ENCODE measurements at regions not wholly inside any gene's neighbourhood (a gene's known extent, or its start where the extent isn't known, plus 50 kb on each side); places are given as distances from the start of the nearest gene placed in this dataset.

DNA sequence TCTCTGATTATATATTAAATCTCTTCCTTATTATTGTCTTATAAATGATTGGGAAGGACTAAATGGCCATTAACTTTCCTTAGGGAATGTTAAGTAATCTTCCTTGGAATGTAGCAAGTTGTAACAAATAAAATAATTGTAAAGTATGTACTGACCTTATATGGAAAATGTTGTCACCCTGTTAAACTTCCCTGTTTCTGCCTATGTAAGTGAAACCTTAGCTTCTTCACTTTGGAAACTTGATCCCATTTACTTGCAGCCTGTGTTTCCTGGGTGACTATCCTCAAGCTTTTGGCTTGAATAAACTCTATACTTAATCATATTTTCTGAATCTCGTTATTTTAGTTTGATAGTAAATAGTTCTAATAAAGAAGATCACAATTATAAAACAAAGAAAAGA is 519.5 kb upstream of the PTCHD4 start:
- TF ChIP-seq NBN (conservative IDR thresholded peaks at IDR 0.05): no peak
- TF ChIP-seq, protein P1, sequence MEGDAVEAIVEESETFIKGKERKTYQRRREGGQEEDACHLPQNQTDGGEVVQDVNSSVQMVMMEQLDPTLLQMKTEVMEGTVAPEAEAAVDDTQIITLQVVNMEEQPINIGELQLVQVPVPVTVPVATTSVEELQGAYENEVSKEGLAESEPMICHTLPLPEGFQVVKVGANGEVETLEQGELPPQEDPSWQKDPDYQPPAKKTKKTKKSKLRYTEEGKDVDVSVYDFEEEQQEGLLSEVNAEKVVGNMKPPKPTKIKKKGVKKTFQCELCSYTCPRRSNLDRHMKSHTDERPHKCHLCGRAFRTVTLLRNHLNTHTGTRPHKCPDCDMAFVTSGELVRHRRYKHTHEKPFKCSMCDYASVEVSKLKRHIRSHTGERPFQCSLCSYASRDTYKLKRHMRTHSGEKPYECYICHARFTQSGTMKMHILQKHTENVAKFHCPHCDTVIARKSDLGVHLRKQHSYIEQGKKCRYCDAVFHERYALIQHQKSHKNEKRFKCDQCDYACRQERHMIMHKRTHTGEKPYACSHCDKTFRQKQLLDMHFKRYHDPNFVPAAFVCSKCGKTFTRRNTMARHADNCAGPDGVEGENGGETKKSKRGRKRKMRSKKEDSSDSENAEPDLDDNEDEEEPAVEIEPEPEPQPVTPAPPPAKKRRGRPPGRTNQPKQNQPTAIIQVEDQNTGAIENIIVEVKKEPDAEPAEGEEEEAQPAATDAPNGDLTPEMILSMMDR (CRISPR knock-in tag; IDR thresholded peaks at IDR 0.05): no peak
- TF ChIP-seq MYC (CRISPR knock-in tag; IDR thresholded peaks at IDR 0.05; ENCODE audit: borderline replicate concordance): no peak
- TF ChIP-seq, protein P2, sequence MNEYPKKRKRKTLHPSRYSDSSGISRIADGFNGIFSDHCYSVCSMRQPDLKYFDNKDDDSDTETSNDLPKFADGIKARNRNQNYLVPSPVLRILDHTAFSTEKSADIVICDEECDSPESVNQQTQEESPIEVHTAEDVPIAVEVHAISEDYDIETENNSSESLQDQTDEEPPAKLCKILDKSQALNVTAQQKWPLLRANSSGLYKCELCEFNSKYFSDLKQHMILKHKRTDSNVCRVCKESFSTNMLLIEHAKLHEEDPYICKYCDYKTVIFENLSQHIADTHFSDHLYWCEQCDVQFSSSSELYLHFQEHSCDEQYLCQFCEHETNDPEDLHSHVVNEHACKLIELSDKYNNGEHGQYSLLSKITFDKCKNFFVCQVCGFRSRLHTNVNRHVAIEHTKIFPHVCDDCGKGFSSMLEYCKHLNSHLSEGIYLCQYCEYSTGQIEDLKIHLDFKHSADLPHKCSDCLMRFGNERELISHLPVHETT (CRISPR knock-in tag; conservative IDR thresholded peaks at IDR 0.05): no peak
- TF ChIP-seq PTBP1 (IDR thresholded peaks at IDR 0.05; ENCODE audit: low read depth, low read length, poor library complexity, severe bottlenecking): no peak
- TF ChIP-seq IRF2 (CRISPR knock-in tag; IDR thresholded peaks at IDR 0.05): no peak
- TF ChIP-seq TCF7L2 (IDR thresholded peaks at IDR 0.05; ENCODE audit: low read depth, low read length): no peak
- TF ChIP-seq TCF12 (IDR thresholded peaks at IDR 0.05): no peak
- no peak for TF ChIP-seq TCF12 (CRISPR knock-in tag; IDR thresholded peaks at IDR 0.05)
- no peak for TF ChIP-seq BRD4 (CRISPR knock-in tag; IDR thresholded peaks at IDR 0.05)
